ENCODE measurements at regions not wholly inside any gene's neighbourhood (a gene's known extent, or its start where the extent isn't known, plus 50 kb on each side); places are given as distances from the start of the nearest gene placed in this dataset.

GRCh38 chr9:734831-735511 is 106.5 kb upstream of the DMRT1 start (continued):
- TF ChIP-seq GABPA (IDR thresholded peaks at IDR 0.05; ENCODE audit: low read depth, low read length), result no peak
- no peak for TF ChIP-seq GABPA (CRISPR knock-in tag; IDR thresholded peaks at IDR 0.05; ENCODE audit: low read depth)
- peak in 1 of 2 experiments; percentile 67; a peak in 3 of 4 replicates for TF ChIP-seq NR2F1 (CRISPR knock-in tag; IDR thresholded peaks at IDR 0.05)
- TF ChIP-seq ERF (CRISPR knock-in tag; IDR thresholded peaks at IDR 0.05), result no peak; the same call in 1 of the 2 replicates
- no peak for TF ChIP-seq IKZF4 (CRISPR knock-in tag; IDR thresholded peaks at IDR 0.05; ENCODE audit: borderline replicate concordance, low read depth, not compliant biosample characterization)
- TF ChIP-seq ZNF350 (CRISPR knock-in tag; IDR thresholded peaks at IDR 0.05; ENCODE audit: borderline replicate concordance, low read depth), result 0 out of 2 replicates have a peak, but pooled peaks have one; percentile 24
- TF ChIP-seq MEIS2 (CRISPR knock-in tag; IDR thresholded peaks at IDR 0.05), result no peak
- TF ChIP-seq ATF6 (CRISPR knock-in tag; conservative IDR thresholded peaks at IDR 0.05), result no peak
- no peak for TF ChIP-seq SP140L (CRISPR knock-in tag; IDR thresholded peaks at IDR 0.05; ENCODE audit: borderline replicate concordance)
- TF ChIP-seq ZNF567 (CRISPR knock-in tag; IDR thresholded peaks at IDR 0.05; ENCODE audit: borderline replicate concordance), result no peak
- peak; percentile 84 for TF ChIP-seq FOSL2 (CRISPR knock-in tag; IDR thresholded peaks at IDR 0.05)
- 0 out of 2 replicates have a peak, but pooled peaks have one; percentile 45 for TF ChIP-seq ZFP37 (CRISPR knock-in tag; IDR thresholded peaks at IDR 0.05; ENCODE audit: borderline replicate concordance)
- TF ChIP-seq SNAI1 (CRISPR knock-in tag; IDR thresholded peaks at IDR 0.05; ENCODE audit: borderline replicate concordance), result no peak
- peak; percentile 54 for TF ChIP-seq RBM22 (optimal IDR thresholded peaks at IDR 0.05; ENCODE audit: low read length)
- no peak for TF ChIP-seq SALL2 (CRISPR knock-in tag; IDR thresholded peaks at IDR 0.05)
- no peak for TF ChIP-seq ZNF205 (CRISPR knock-in tag; IDR thresholded peaks at IDR 0.05)
- TF ChIP-seq TGIF2 (CRISPR knock-in tag; IDR thresholded peaks at IDR 0.05), result no peak
- TF ChIP-seq MYC (CRISPR knock-in tag; IDR thresholded peaks at IDR 0.05; ENCODE audit: borderline replicate concordance), result peak; percentile 45; the same call in 1 of the 2 replicates
- TF ChIP-seq ZBTB7B (CRISPR knock-in tag; IDR thresholded peaks at IDR 0.05), result peak; percentile 71
- TF ChIP-seq POLR2AphosphoS2 (IDR thresholded peaks at IDR 0.05; ENCODE audit: low read depth, low read length), result no peak
- TF ChIP-seq SCMH1 (CRISPR knock-in tag; IDR thresholded peaks at IDR 0.05; ENCODE audit: borderline replicate concordance), result no peak
- peak; percentile 96 for TF ChIP-seq TBL1XR1 (IDR thresholded peaks at IDR 0.05; ENCODE audit: borderline replicate concordance, low read length, partially characterized antibody)
- TF ChIP-seq ZNF503 (CRISPR knock-in tag; IDR thresholded peaks at IDR 0.05), result peak; percentile 40; the same call in 1 of the 2 replicates
- no peak for TF ChIP-seq NFRKB (IDR thresholded peaks at IDR 0.05)
- TF ChIP-seq ZNF710 (CRISPR knock-in tag; IDR thresholded peaks at IDR 0.05; ENCODE audit: borderline replicate concordance), result peak; percentile 35; the same call in 1 of the 2 replicates

Data from HepG2 (cell line).